ENCODE measurements at regions not wholly inside any gene's neighbourhood (a gene's known extent, or its start where the extent isn't known, plus 50 kb on each side); places are given as distances from the start of the nearest gene placed in this dataset.

- TF ChIP-seq, protein P1, sequence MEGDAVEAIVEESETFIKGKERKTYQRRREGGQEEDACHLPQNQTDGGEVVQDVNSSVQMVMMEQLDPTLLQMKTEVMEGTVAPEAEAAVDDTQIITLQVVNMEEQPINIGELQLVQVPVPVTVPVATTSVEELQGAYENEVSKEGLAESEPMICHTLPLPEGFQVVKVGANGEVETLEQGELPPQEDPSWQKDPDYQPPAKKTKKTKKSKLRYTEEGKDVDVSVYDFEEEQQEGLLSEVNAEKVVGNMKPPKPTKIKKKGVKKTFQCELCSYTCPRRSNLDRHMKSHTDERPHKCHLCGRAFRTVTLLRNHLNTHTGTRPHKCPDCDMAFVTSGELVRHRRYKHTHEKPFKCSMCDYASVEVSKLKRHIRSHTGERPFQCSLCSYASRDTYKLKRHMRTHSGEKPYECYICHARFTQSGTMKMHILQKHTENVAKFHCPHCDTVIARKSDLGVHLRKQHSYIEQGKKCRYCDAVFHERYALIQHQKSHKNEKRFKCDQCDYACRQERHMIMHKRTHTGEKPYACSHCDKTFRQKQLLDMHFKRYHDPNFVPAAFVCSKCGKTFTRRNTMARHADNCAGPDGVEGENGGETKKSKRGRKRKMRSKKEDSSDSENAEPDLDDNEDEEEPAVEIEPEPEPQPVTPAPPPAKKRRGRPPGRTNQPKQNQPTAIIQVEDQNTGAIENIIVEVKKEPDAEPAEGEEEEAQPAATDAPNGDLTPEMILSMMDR (IDR thresholded peaks at IDR 0.05; ENCODE audit: low read length), result no peak
- no peak for TF ChIP-seq EZH2 (optimal IDR thresholded peaks at IDR 0.05; ENCODE audit: low read depth, low read length)
Measured at GRCh38 chr1:69272684-69273083, 295.0 kb upstream of the LRRC7 start.

All from MM.1S (cell line).